GM12878 (cell line): ENCODE measurements at regions not wholly inside any gene's neighbourhood (a gene's known extent, or its start where the extent isn't known, plus 50 kb on each side); places are given as distances from the start of the nearest gene placed in this dataset.

ENCODE experiments used
- ATAC-seq: fragments of 200-7000 bp; cut with Tn5 transposase; 3 replicates; pipeline ENCODE4 v1.9.1; 2020; ENCODE audit warnings: mild to moderate bottlenecking, moderate library complexity
- BruUV-seq: library from RNA; stranded (reverse); fragments of 400-500 nt; replicated peaks from 2 replicates; lab custom pipeline; 2021; lab: Mats Ljungman, UMichigan
- CTCF ChIA-PET: fragments of 300-600 bp; sonication (Branson Sonifier 250); formaldehyde crosslinking; extraction: SDS; loops from one replicate; lab custom pipeline; 2021; ENCODE audit warnings: inconsistent platforms; lab: Yijun Ruan, JAX
- POLR2A ChIA-PET: fragments of 350-600 bp; formaldehyde crosslinking; extraction: SDS; loops from one replicate; lab custom pipeline; 2021; ENCODE audit warnings: inconsistent platforms; lab: Charles Lee
- RAD21 ChIA-PET: fragments of 300-600 bp; sonication (Branson Sonifier 250); formaldehyde crosslinking; loops from one replicate; lab custom pipeline; 2023; ENCODE audit warnings: antibody characterized with exemption; ENCODE audit not compliant: unreplicated experiment; lab: Charles Lee
- SMC1A ChIA-PET: fragments of 300-600 bp; sonication (Branson Sonifier 250); formaldehyde crosslinking; loops from one replicate; lab custom pipeline; 2023; ENCODE audit not compliant: unreplicated experiment, uncharacterized antibody; lab: Charles Lee
- DNase-seq: peaks from one replicate; pipeline ENCODE4 v3.0.0-alpha.2; 2011; ENCODE audit warnings: low read depth, low spot score
- FAIRE-seq: peaks from 3 replicates; lab custom pipeline; 2011; peaks lifted over from hg19 to GRCh38; lab: Jason Lieb, UNC
- H2AFZ ChIP-seq: 2 replicates; pipeline ENCODE4 v1.6.0; 2011; ENCODE audit warnings: low read depth, low read length, control low read depth; ENCODE audit not compliant: control insufficient read depth
- H3K27ac ChIP-seq: 2 replicates; pipeline ENCODE4 v1.5.1; 2011; ENCODE audit warnings: control low read depth; ENCODE audit not compliant: control insufficient read depth, insufficient read depth
- H3K27me3 ChIP-seq, 2 experiments: replicated peaks in 1 of 2; 2 replicates each; pipeline versions ENCODE4 v1.6.0 to v1.6.1; 2011; ENCODE audit warnings: low read length in 1 of 2; ENCODE audit not compliant: control insufficient read depth in 2 of 2, insufficient read depth in 2 of 2
- H3K36me3 ChIP-seq, 2 experiments: 2 replicates each; pipeline ENCODE4 v1.5.1; 2011; ENCODE audit warnings: low read length in 1 of 2; ENCODE audit not compliant: control insufficient read depth in 2 of 2, insufficient read depth in 2 of 2
- H3K4me1 ChIP-seq: 2 replicates; pipeline ENCODE4 v1.6.1; 2011; ENCODE audit warnings: mild to moderate bottlenecking, low read length, moderate library complexity, mixed read lengths; ENCODE audit not compliant: control insufficient read depth, insufficient read depth
- H3K4me2 ChIP-seq: 2 replicates; pipeline ENCODE4 v1.6.0; 2011; ENCODE audit warnings: control low read depth; ENCODE audit not compliant: control insufficient read depth, insufficient read depth
- H3K4me3 ChIP-seq: fragments of 200-600 bp; sonication (generic); 2 replicates; pipeline ENCODE4 v1.5.1; 2016
- H3K79me2 ChIP-seq: 2 replicates; pipeline ENCODE4 v1.6.0; 2011; ENCODE audit warnings: low read length; ENCODE audit not compliant: control insufficient read depth, insufficient read depth
- H3K9ac ChIP-seq: 2 replicates; pipeline ENCODE4 v1.8.0; 2011; ENCODE audit warnings: low read length, control low read depth, mixed read lengths; ENCODE audit not compliant: control insufficient read depth, insufficient read depth
- H3K9me3 ChIP-seq: replicated peaks from 3 replicates; pipeline ENCODE4 v1.5.1; 2011; ENCODE audit warnings: mild to moderate bottlenecking, low read length; ENCODE audit not compliant: control insufficient read depth, insufficient read depth
- H4K20me1 ChIP-seq: 2 replicates; pipeline ENCODE4 v1.6.0; 2011; ENCODE audit not compliant: control insufficient read depth, insufficient read depth
- ASH2L ChIP-seq: fragments of 300-600, 200-600 bp; sonication (generic); IDR thresholded peaks from 2 replicates; pipeline ENCODE4 v1.6.1; 2017; ENCODE audit warnings: low read depth, mild to moderate bottlenecking, borderline replicate concordance
- CHD1 ChIP-seq: IDR thresholded peaks from 2 replicates; pipeline ENCODE4 v1.6.1; 2012; ENCODE audit warnings: low read depth, low read length, improper control_type of control experiment
- ESRRA ChIP-seq: IDR thresholded peaks from 2 replicates; pipeline ENCODE4 v1.6.1; 2012; ENCODE audit warnings: mild to moderate bottlenecking, low read length, improper control_type of control experiment
- HCFC1 ChIP-seq: fragments of 150-350 bp; IDR thresholded peaks from 2 replicates; pipeline ENCODE4 v1.6.1; 2014; ENCODE audit warnings: low read length
- IKZF2 ChIP-seq, 2 experiments: fragments of 450-650 bp; IDR thresholded peaks; 2 replicates each; pipeline ENCODE4 v1.6.1; 2017; ENCODE audit warnings: mild to moderate bottlenecking in 2 of 2, moderate library complexity in 2 of 2
- NR2F1 ChIP-seq: fragments of 450-650 bp; conservative IDR thresholded peaks from 2 replicates; pipeline ENCODE4 v1.6.1; 2017; ENCODE audit warnings: mild to moderate bottlenecking
- PAX5 ChIP-seq: IDR thresholded peaks from 2 replicates; pipeline ENCODE4 v1.6.1; 2011; ENCODE audit warnings: low read depth, low read length, borderline replicate concordance
- SMAD1 ChIP-seq: fragments of 450-650 bp; IDR thresholded peaks from 2 replicates; pipeline ENCODE4 v1.6.1; 2018; ENCODE audit warnings: mild to moderate bottlenecking, low read depth; ENCODE audit not compliant: partially characterized antibody
- SMARCA5 ChIP-seq: fragments of 450-650 bp; IDR thresholded peaks from 2 replicates; pipeline ENCODE4 v1.6.1; 2017; ENCODE audit warnings: mild to moderate bottlenecking
- SMC3 ChIP-seq: IDR thresholded peaks from 2 replicates; pipeline ENCODE4 v1.6.1; 2011; ENCODE audit warnings: low read length, improper control_type of control experiment, borderline replicate concordance
- TARDBP ChIP-seq: IDR thresholded peaks from 2 replicates; pipeline ENCODE4 v1.6.1; 2016; ENCODE audit warnings: borderline replicate concordance
- ZNF217 ChIP-seq: fragments of 450-650 bp; IDR thresholded peaks from 2 replicates; pipeline ENCODE4 v1.6.1; 2017; ENCODE audit warnings: antibody characterized with exemption, mild to moderate bottlenecking
- ZZZ3 ChIP-seq: IDR thresholded peaks from 2 replicates; pipeline ENCODE4 v1.6.1; 2011; ENCODE audit warnings: low read depth; ENCODE audit not compliant: control insufficient read depth, insufficient read length
- WGBS: methylation state at CpG from one replicate; pipeline ENCODE4 v1.1.6; 2016; ENCODE audit warnings: low lambda C conversion rate; ENCODE audit not compliant: insufficient replicate concordance, insufficient coverage; ENCODE audit errors: missing lambda C conversion rate; 5-methylcytosine and 5-hydroxymethylcytosine counted together
- in situ Hi-C: fragments of 300-500 bp; cut with MboI; formaldehyde crosslinking; loops from 9 replicates; pipeline ENCODE4 v1.14.3; 2018; ENCODE audit warnings: mixed read lengths
- intact Hi-C: fragments of 100-400 bp; cut with micrococcal nuclease; formaldehyde crosslinking; loops from one replicate; pipeline ENCODE4 v1.14.2; 2022; ENCODE audit not compliant: unreplicated experiment
- TF ChIP-seq, protein P1 (sequence below): fragments of 450-650 bp; IDR thresholded peaks from 2 replicates; pipeline ENCODE4 v1.6.1; 2018; ENCODE audit warnings: borderline replicate concordance, mild to moderate bottlenecking; ENCODE audit not compliant: partially characterized antibody

DNA sequence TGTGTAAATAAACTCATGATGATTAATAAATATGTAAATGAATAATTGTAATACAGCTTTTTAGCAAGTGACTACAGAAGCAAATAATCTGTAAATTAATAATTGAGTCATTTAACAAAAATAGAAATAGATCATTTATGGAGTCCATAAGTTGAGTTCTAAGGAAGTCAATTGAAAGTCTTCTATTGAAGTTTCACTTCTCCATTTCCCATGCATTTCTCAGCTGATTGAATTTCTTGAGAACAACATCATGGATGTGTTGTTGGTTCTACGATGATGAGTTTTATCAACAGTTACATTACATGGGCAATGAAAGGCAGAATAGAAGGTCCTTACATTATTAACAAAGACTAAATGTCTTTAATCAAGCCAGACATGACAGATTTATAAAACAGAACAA lies 290.4 kb downstream of the MAP2K6 start:
- no peak for TF ChIP-seq NR2F1
- TF ChIP-seq SMAD1: no peak
- TF ChIP-seq ASH2L: no peak
- TF ChIP-seq SMC3: no peak
- Histone ChIP-seq H3K4me2 (no peak overlapping the region), H3K36me3 (no peaks in the 10 kb centered on the region), H2AFZ (no peak overlapping the region), H3K79me2 (no peaks in the 10 kb centered on the region), H3K9me3 (no peaks in the 10 kb centered on the region), H3K4me3 (no peak overlapping the region), H3K27me3 (no peaks in the 10 kb centered on the region), H3K9ac (no peak overlapping the region), H4K20me1 (no peaks in the 10 kb centered on the region), H3K27ac (no peak overlapping the region), H3K4me1 (no peaks in the 10 kb centered on the region)
- BruUV-seq: no TSS peak
- CTCF ChIA-PET: no interaction called here
- in situ Hi-C loops (no loop called here), intact Hi-C loops (no loop called here)
- POLR2A ChIA-PET: no interaction called here
- no peak for ATAC-seq
- FAIRE-seq: no peak
- DNase-seq: no peak
- RAD21 ChIA-PET: no interaction called here
- SMC1A ChIA-PET: no interaction called here
- WGBS: 0% methylated on average over 1 of the region's 1 CpG

DNA sequence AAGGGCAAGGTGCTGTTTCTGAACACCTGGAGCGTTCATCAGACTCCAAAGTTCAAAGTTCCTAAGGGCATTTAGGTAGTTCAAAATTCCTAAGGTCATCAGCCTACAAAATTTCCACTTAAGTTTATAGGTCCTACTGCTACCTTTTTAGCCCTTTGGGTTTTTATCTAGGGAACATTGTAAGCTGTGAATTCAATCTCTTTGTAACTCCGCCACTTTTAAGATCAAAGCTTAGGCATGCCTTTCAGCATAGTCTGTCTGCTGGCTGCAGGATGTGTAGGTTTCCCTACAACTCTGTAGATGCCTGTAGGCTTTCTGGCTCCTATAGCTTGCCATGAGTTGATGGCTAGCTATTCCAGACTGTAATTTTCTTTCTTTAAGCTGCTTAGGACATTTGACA lies 291.6 kb downstream of the MAP2K6 start:
- Histone ChIP-seq H3K27me3 (no peaks in the 10 kb centered on the region), H4K20me1 (no peaks in the 10 kb centered on the region), H3K4me1 (no peaks in the 10 kb centered on the region), H3K4me2 (no peak overlapping the region), H3K27ac (no peak overlapping the region), H3K4me3 (no peak overlapping the region), H3K79me2 (no peaks in the 10 kb centered on the region), H3K36me3 (no peaks in the 10 kb centered on the region), H3K9ac (no peak overlapping the region), H3K9me3 (no peaks in the 10 kb centered on the region), H2AFZ (no peak overlapping the region)
- intact Hi-C loops (no loop called here), in situ Hi-C loops (no loop called here)
- TF ChIP-seq NR2F1 (no peak), SMARCA5 (no peak), CHD1 (no peak), IKZF2 (IDR thresholded peaks at IDR 0.05) (no peak), TARDBP (no peak), HCFC1 (no peak), ZNF217 (no peak), ZZZ3 (no peak), PAX5 (no peak), ESRRA (no peak)
- TF ChIP-seq, protein P1, sequence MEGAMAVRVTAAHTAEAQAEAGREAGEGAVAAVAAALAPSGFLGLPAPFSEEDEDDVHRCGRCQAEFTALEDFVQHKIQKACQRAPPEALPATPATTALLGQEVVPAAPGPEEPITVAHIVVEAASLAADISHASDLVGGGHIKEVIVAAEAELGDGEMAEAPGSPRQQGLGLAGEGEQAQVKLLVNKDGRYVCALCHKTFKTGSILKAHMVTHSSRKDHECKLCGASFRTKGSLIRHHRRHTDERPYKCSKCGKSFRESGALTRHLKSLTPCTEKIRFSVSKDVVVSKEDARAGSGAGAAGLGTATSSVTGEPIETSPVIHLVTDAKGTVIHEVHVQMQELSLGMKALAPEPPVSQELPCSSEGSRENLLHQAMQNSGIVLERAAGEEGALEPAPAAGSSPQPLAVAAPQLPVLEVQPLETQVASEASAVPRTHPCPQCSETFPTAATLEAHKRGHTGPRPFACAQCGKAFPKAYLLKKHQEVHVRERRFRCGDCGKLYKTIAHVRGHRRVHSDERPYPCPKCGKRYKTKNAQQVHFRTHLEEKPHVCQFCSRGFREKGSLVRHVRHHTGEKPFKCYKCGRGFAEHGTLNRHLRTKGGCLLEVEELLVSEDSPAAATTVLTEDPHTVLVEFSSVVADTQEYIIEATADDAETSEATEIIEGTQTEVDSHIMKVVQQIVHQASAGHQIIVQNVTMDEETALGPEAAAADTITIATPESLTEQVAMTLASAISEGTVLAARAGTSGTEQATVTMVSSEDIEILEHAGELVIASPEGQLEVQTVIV: no peak
- RAD21 ChIA-PET: no interaction called here
- CTCF ChIA-PET: interaction anchor here (0.9 kb wide), 1 partner anchor 924 kb away, joined by 3 read pairs; no protein-coding TSS in a partner anchor
- DNase-seq: no peak
- no peak for ATAC-seq
- SMC1A ChIA-PET: interaction anchor here (1.3 kb wide), 1 partner anchor 9 kb away, joined by 5 read pairs; no protein-coding TSS in a partner anchor
- POLR2A ChIA-PET: no interaction called here
- no peak for FAIRE-seq
- WGBS: 2% methylated on average over 2 of the region's 2 CpGs
- BruUV-seq: no TSS peak
